ENCODE measurements at regions not wholly inside any gene's neighbourhood (a gene's known extent, or its start where the extent isn't known, plus 50 kb on each side); places are given as distances from the start of the nearest gene placed in this dataset.

GRCh38 chr3:15952543-15953175 lies 154.9 kb upstream of the ANKRD28 start:
- Histone ChIP-seq H3K4me1 (ENCODE audit: insufficient read depth, low read length) (no peaks in the 10 kb centered on the region), H3K27me3 (ENCODE audit: insufficient read depth, low read length) (no peaks in the 10 kb centered on the region), H2BK120ac (ENCODE audit: low read depth, low read length, poor library complexity, severe bottlenecking) (no peak overlapping the region), H3K4me2 (ENCODE audit: insufficient read depth, insufficient read length, low read length) (no peak overlapping the region), H2BK15ac (ENCODE audit: low read depth, low read length) (no peak overlapping the region), H3K79me2 (ENCODE audit: insufficient read depth, low read length) (no peaks in the 10 kb centered on the region), H2BK20ac (ENCODE audit: low read depth, low read length, poor library complexity, severe bottlenecking) (no peak overlapping the region), H3K9me3 (ENCODE audit: control insufficient read depth, low read depth, low read length) (no peaks in the 10 kb centered on the region), H3K23me2 (ENCODE audit: insufficient read length, low read depth, low read length, poor library complexity, severe bottlenecking) (no peaks in the 10 kb centered on the region), H2BK5ac (ENCODE audit: insufficient read length, low read length) (no peak overlapping the region), H4K20me1 (ENCODE audit: control insufficient read depth, insufficient read depth, insufficient read length) (no peaks in the 10 kb centered on the region), H3K56ac (ENCODE audit: insufficient read length, low read depth, low read length) (no peak overlapping the region), H3K4ac (ENCODE audit: low read depth, low read length) (no peak overlapping the region), H3K23ac (ENCODE audit: insufficient read length, low read depth, low read length) (no peak overlapping the region), H3K79me1 (ENCODE audit: insufficient read depth, low read depth, low read length, poor library complexity, severe bottlenecking) (no peaks in the 10 kb centered on the region), H3K14ac (ENCODE audit: insufficient read depth, low read length) (no peak overlapping the region), H3K27ac (ENCODE audit: insufficient read length, low read depth, low read length) (no peak overlapping the region), H2AK5ac (ENCODE audit: insufficient read length, low read length) (no peak overlapping the region), H4K8ac (replicated peaks; ENCODE audit: insufficient read length, low read depth, low read length) (no peak overlapping the region), H4K91ac (ENCODE audit: insufficient read length, low read depth, low read length) (no peak overlapping the region), H2BK12ac (ENCODE audit: insufficient read length, low read depth, low read length) (no peak overlapping the region), H3K9ac (ENCODE audit: extremely low read depth, insufficient read length, low read length) (no peak overlapping the region), H4K5ac (ENCODE audit: insufficient read length, low read depth, low read length) (no peak overlapping the region), H3K18ac (ENCODE audit: insufficient read length, low read depth, low read length) (no peak overlapping the region), H3T11ph (ENCODE audit: low read length) (no peak overlapping the region), H2AFZ (ENCODE audit: low read length) (no peak overlapping the region)
- no peaks in the 10 kb centered on the region; a peak in 2 of 4 replicates for H3K4me1 Mint-ChIP-seq
- no peaks in the 10 kb centered on the region; the same call in 1 of the 2 replicates for H3K27me3 Mint-ChIP-seq (ENCODE audit: low read depth)
- WGBS (ENCODE audit: extremely low coverage, insufficient read length, low lambda C conversion rate), result no CpG with 5 or more reads among the region's 2 CpGs
- no peak for DNase-seq
- H3K4me3 Mint-ChIP-seq, result no peak overlapping the region
- no peak overlapping the region; a peak in 1 of 7 replicates for H3K27ac Mint-ChIP-seq
- H3K36me3 Mint-ChIP-seq (ENCODE audit: insufficient read depth in 1 of 3, low read depth in 3 of 3), result no peaks in the 10 kb centered on the region; a peak in 1 of 7 replicates
- no peaks in the 10 kb centered on the region for H3K9me3 Mint-ChIP-seq
- no peak for TF ChIP-seq CTCF (conservative IDR thresholded peaks at IDR 0.05)
